ENCODE measurements at regions not wholly inside any gene's neighbourhood (a gene's known extent, or its start where the extent isn't known, plus 50 kb on each side); places are given as distances from the start of the nearest gene placed in this dataset.

GRCh38 chr3:44061268-44061667 is 180.4 kb upstream of the TOPAZ1 start:
- DNase-seq, result no peak

- DNase-seq, result no peak
These were observed 179.7 kb upstream of the TOPAZ1 start for GRCh38 chr3:44061961-44062360.

GRCh38 chr3:44065311-44066094 is 176.2 kb upstream of the TOPAZ1 start:
- peak; percentile 26 for DNase-seq

GRCh38 chr3:44066806-44067205 is 174.9 kb upstream of the TOPAZ1 start:
- no peak for DNase-seq

- DNase-seq, result no peak
These were observed 174.3 kb upstream of the TOPAZ1 start for GRCh38 chr3:44067431-44067830.

- DNase-seq, result no peak
These were observed 172.9 kb upstream of the TOPAZ1 start for GRCh38 chr3:44068753-44069152.

- no peak for DNase-seq
These were observed 172.4 kb upstream of the TOPAZ1 start for GRCh38 chr3:44069276-44069675.

GRCh38 chr3:44070841-44071546 is 170.7 kb upstream of the TOPAZ1 start:
- DNase-seq, result no peak

GRCh38 chr3:44072601-44073540 is 168.8 kb upstream of the TOPAZ1 start:
- no peak for DNase-seq

- no peak for DNase-seq
These were observed 167.5 kb upstream of the TOPAZ1 start for GRCh38 chr3:44074181-44074580.

GRCh38 chr3:44076221-44076829 is 165.4 kb upstream of the TOPAZ1 start:
- no peak for DNase-seq

GRCh38 chr3:44077267-44077666 is 164.4 kb upstream of the TOPAZ1 start:
- DNase-seq, result no peak

GRCh38 chr3:44078863-44079262 is 162.8 kb upstream of the TOPAZ1 start:
- DNase-seq, result no peak

GRCh38 chr3:44079916-44080315 is 161.8 kb upstream of the TOPAZ1 start:
- no peak for DNase-seq

- DNase-seq, result no peak
These were observed 161.1 kb upstream of the TOPAZ1 start for GRCh38 chr3:44080474-44081072.

- no peak for DNase-seq
These were observed 151.7 kb upstream of the TOPAZ1 start for GRCh38 chr3:44090036-44090435.

- no peak for DNase-seq
These were observed 149.2 kb upstream of the TOPAZ1 start for GRCh38 chr3:44092497-44092896.

GRCh38 chr3:44093531-44093930 is 148.2 kb upstream of the TOPAZ1 start:
- no peak for DNase-seq

- DNase-seq, result no peak
These were observed 142.8 kb upstream of the TOPAZ1 start for GRCh38 chr3:44098656-44099415.

- no peak for DNase-seq
These were observed 142.0 kb upstream of the TOPAZ1 start for GRCh38 chr3:44099566-44100297.

- no peak for DNase-seq
These were observed 141.4 kb upstream of the TOPAZ1 start for GRCh38 chr3:44100298-44100695.
